H1 (cell line): ENCODE measurements at regions not wholly inside any gene's neighbourhood (a gene's known extent, or its start where the extent isn't known, plus 50 kb on each side); places are given as distances from the start of the nearest gene placed in this dataset.

Source experiments
- CTCF ChIA-PET: fragments of 300-600 bp; sonication (Branson Sonifier 250); formaldehyde crosslinking; loops from one replicate; lab custom pipeline; 2021; ENCODE audit not compliant: partially characterized antibody; lab: Charles Lee
- POLR2A ChIA-PET: fragments of 300-600 bp; sonication (Branson Sonifier 250); formaldehyde crosslinking; loops from one replicate; lab custom pipeline; 2021; ENCODE audit warnings: inconsistent platforms; ENCODE audit not compliant: partially characterized antibody; lab: Charles Lee
- DNase-seq, 2 experiments: peaks; one replicate each; pipeline versions ENCODE4 v3.0.0 to v3.0.0-alpha.2; 2010 to 2022; ENCODE audit warnings: low spot score in 2 of 2, low read depth in 1 of 2, mixed read lengths in 1 of 2
- FAIRE-seq: peaks from 2 replicates; lab custom pipeline; 2011; peaks lifted over from hg19 to GRCh38; lab: Jason Lieb, UNC
- H2AFZ ChIP-seq: 2 replicates; pipeline ENCODE4 v1.8.1; 2012; ENCODE audit warnings: low read length, inconsistent platforms
- H2AK5ac ChIP-seq: 2 replicates; pipeline ENCODE4 v1.6.1; 2013; ENCODE audit warnings: low read depth, low read length
- H2BK120ac ChIP-seq: replicated peaks from 2 replicates; pipeline ENCODE3; 2013; ENCODE audit warnings: low read depth, low read length, inconsistent platforms
- H2BK12ac ChIP-seq: 2 replicates; pipeline ENCODE4 v1.6.1; 2013; ENCODE audit warnings: low read depth, low read length
- H2BK15ac ChIP-seq: 2 replicates; pipeline ENCODE4 v1.6.1; 2013; ENCODE audit warnings: low read length
- H2BK20ac ChIP-seq: 2 replicates; pipeline ENCODE4 v1.6.1; 2013; ENCODE audit warnings: low read length
- H2BK5ac ChIP-seq: 2 replicates; pipeline ENCODE4 v1.6.1; 2013; ENCODE audit warnings: low read depth, low read length
- H3K14ac ChIP-seq: 2 replicates; pipeline ENCODE4 v1.6.1; 2013; ENCODE audit warnings: inconsistent platforms; ENCODE audit not compliant: insufficient read length
- H3K18ac ChIP-seq: 2 replicates; pipeline ENCODE4 v1.6.1; 2013; ENCODE audit warnings: low read length; ENCODE audit errors: extremely low read depth
- H3K23ac ChIP-seq: 2 replicates; pipeline ENCODE4 v1.6.1; 2013; ENCODE audit warnings: inconsistent platforms; ENCODE audit not compliant: insufficient read length
- H3K23me2 ChIP-seq: 2 replicates; pipeline ENCODE4 v1.6.1; 2013; ENCODE audit warnings: low read depth, low read length
- H3K27ac ChIP-seq: 2 replicates; pipeline ENCODE4 v1.6.1; 2011; ENCODE audit warnings: low read depth, low read length, inconsistent platforms
- H3K27me3 ChIP-seq, 4 experiments: replicated peaks in 1 of 4; 1 replicate in 1 of 4; 2 replicates in 3 of 4; pipeline versions ENCODE4 v1.6.1 to v1.8.1; 2011 to 2013; ENCODE audit warnings: low read length in 3 of 4, mild to moderate bottlenecking in 3 of 4, inconsistent platforms in 2 of 4, mixed read lengths in 2 of 4, moderate library complexity in 1 of 4; ENCODE audit not compliant: control insufficient read depth in 3 of 4, insufficient read depth in 3 of 4; ENCODE audit errors: extremely low read depth in 1 of 4
- H3K36me3 ChIP-seq, 4 experiments: 2 replicates each; pipeline versions ENCODE4 v1.6.1 to v1.8.1; 2011 to 2013; ENCODE audit warnings: mild to moderate bottlenecking in 4 of 4, low read length in 3 of 4, moderate library complexity in 2 of 4, control low read depth in 1 of 4, inconsistent platforms in 1 of 4; ENCODE audit not compliant: insufficient read depth in 4 of 4, control insufficient read depth in 2 of 4
- H3K4ac ChIP-seq: replicated peaks from 2 replicates; pipeline ENCODE3; 2013; ENCODE audit warnings: low read length, low read depth, mixed read lengths, inconsistent platforms; ENCODE audit not compliant: insufficient read length
- H3K4me1 ChIP-seq, 4 experiments: replicated peaks in 1 of 4; 1 replicate in 1 of 4; 2 replicates in 3 of 4; pipeline versions ENCODE4 v1.6.1 to v1.8.1; 2011 to 2013; ENCODE audit warnings: low read length in 3 of 4, inconsistent platforms in 2 of 4, mixed read lengths in 1 of 4; ENCODE audit not compliant: insufficient read depth in 4 of 4, control insufficient read depth in 3 of 4
- H3K4me2 ChIP-seq, 2 experiments: 2 replicates each; pipeline versions ENCODE4 v1.6.1 to v1.8.1; 2011 to 2013; ENCODE audit warnings: low read depth in 2 of 2, low read length in 2 of 2, control low read depth in 1 of 2, inconsistent platforms in 1 of 2, mild to moderate bottlenecking in 1 of 2; ENCODE audit not compliant: insufficient read depth in 1 of 2
- H3K4me3 ChIP-seq, 4 experiments: fragments of 200-600, 300-600 bp in 1 of 4; sonication (generic), shearing (Covaris generic), sonication (Bioruptor Twin) in 1 of 4; 2 replicates each; pipeline versions ENCODE4 v1.5.1 to v1.8.1; 2011 to 2016; ENCODE audit warnings: low read length in 4 of 4, low read depth in 3 of 4, control low read depth in 2 of 4, inconsistent platforms in 2 of 4, mild to moderate bottlenecking in 2 of 4, mixed read lengths in 1 of 4, moderate library complexity in 1 of 4; ENCODE audit not compliant: insufficient read depth in 2 of 4; ENCODE audit errors: extremely low read depth in 1 of 4
- H3K56ac ChIP-seq: replicated peaks from 2 replicates; pipeline ENCODE3; 2013; ENCODE audit warnings: low read depth, mild to moderate bottlenecking, mixed read lengths, low read length, inconsistent platforms; ENCODE audit not compliant: insufficient read length
- H3K79me1 ChIP-seq: 2 replicates; pipeline ENCODE4 v1.6.1; 2013; ENCODE audit warnings: low read depth, low read length, control low read depth
- H3K79me2 ChIP-seq, 2 experiments: 2 replicates each; pipeline versions ENCODE4 v1.6.1 to v1.8.1; 2012 to 2013; ENCODE audit warnings: low read length in 2 of 2, mild to moderate bottlenecking in 2 of 2, inconsistent platforms in 1 of 2; ENCODE audit not compliant: insufficient read depth in 2 of 2, control insufficient read depth in 1 of 2
- H3K9ac ChIP-seq, 4 experiments: replicated peaks in 1 of 4; 1 replicate in 1 of 4; 2 replicates in 3 of 4; pipeline versions ENCODE4 v1.6.1 to v1.8.1; 2011 to 2013; ENCODE audit warnings: low read depth in 3 of 4, low read length in 3 of 4, control low read depth in 2 of 4, mild to moderate bottlenecking in 2 of 4, moderate library complexity in 2 of 4, inconsistent platforms in 1 of 4; ENCODE audit errors: extremely low read depth in 1 of 4
- H3K9me3 ChIP-seq, 2 experiments: 2 replicates each; pipeline versions ENCODE4 v1.6.1 to v1.8.1; 2012 to 2013; ENCODE audit warnings: mild to moderate bottlenecking in 2 of 2, moderate library complexity in 2 of 2, control low read depth in 1 of 2, inconsistent platforms in 1 of 2, low read depth in 1 of 2, low read length in 1 of 2, mixed read lengths in 1 of 2; ENCODE audit not compliant: insufficient read depth in 2 of 2
- H4K20me1 ChIP-seq, 2 experiments: replicated peaks in 1 of 2; 2 replicates each; pipeline versions ENCODE3 to v1.8.1; 2011 to 2013; ENCODE audit warnings: inconsistent platforms in 2 of 2, low read length in 2 of 2, mild to moderate bottlenecking in 1 of 2; ENCODE audit not compliant: insufficient read depth in 2 of 2, control insufficient read depth in 1 of 2
- H4K5ac ChIP-seq: 2 replicates; pipeline ENCODE4 v1.6.1; 2013; ENCODE audit warnings: low read length, low read depth, mixed read lengths, inconsistent platforms; ENCODE audit not compliant: insufficient read length
- H4K8ac ChIP-seq: 2 replicates; pipeline ENCODE4 v1.8.0; 2013; ENCODE audit warnings: mild to moderate bottlenecking, moderate library complexity, low read length, inconsistent platforms; ENCODE audit not compliant: insufficient read depth; ENCODE audit errors: extremely low read depth
- H4K91ac ChIP-seq: replicated peaks from 2 replicates; pipeline ENCODE3; 2013; ENCODE audit warnings: low read length, mixed read lengths, inconsistent platforms; ENCODE audit not compliant: insufficient read length
- ASH2L ChIP-seq: fragments of 200-600, 300-600 bp; sonication (generic); IDR thresholded peaks from one replicate; pipeline ENCODE4 v1.7.1; 2017; ENCODE audit warnings: low read length
- TAF1 ChIP-seq: IDR thresholded peaks from 2 replicates; pipeline ENCODE4 v1.6.1; 2011; ENCODE audit warnings: mild to moderate bottlenecking, low read depth, low read length

- POLR2A ChIA-PET: no interaction called here
- Histone ChIP-seq H2BK12ac (no peak overlapping the region), H4K20me1 (no peaks in the 10 kb centered on the region), H2AFZ (no peak overlapping the region), H2AK5ac (no peak overlapping the region), H3K36me3 (no peaks in the 10 kb centered on the region), H3K79me1 (no peaks in the 10 kb centered on the region), H3K27me3 (no peaks in the 10 kb centered on the region), H4K91ac (no peak overlapping the region), H2BK5ac (no peak overlapping the region), H2BK15ac (no peak overlapping the region), H3K23me2 (no peaks in the 10 kb centered on the region; the same call in 1 of the 2 replicates), H3K4me2 (no peak overlapping the region), H4K8ac (no peak overlapping the region), H2BK120ac (no peak overlapping the region), H3K18ac (no peak overlapping the region), H3K56ac (no peak overlapping the region), H2BK20ac (no peak overlapping the region), H3K4ac (no peak overlapping the region), H3K14ac (no peak overlapping the region), H3K27ac (no peak overlapping the region), H4K5ac (no peak overlapping the region), H3K9ac (no peak overlapping the region), H3K4me3 (no peak overlapping the region), H3K4me1 (no peaks in the 10 kb centered on the region), H3K9me3 (no peaks in the 10 kb centered on the region), H3K79me2 (no peaks in the 10 kb centered on the region), H3K23ac (no peak overlapping the region)
- DNase-seq (no peak), FAIRE-seq (no peak)
- CTCF ChIA-PET: interaction anchor here (1.3 kb wide), 1 partner anchor 50 kb away, joined by 3 read pairs; no protein-coding TSS in a partner anchor
- TF ChIP-seq ASH2L: no peak
- no peak for TF ChIP-seq TAF1
Measured at GRCh38 chr6:146955570-146955969, 248.6 kb upstream of the STXBP5 start.
